Astrocyte of the cerebellum (primary cell): ENCODE measurements at regions not wholly inside any gene's neighbourhood (a gene's known extent, or its start where the extent isn't known, plus 50 kb on each side); places are given as distances from the start of the nearest gene placed in this dataset.

ENCODE experiments used
- DNase-seq: peaks from one replicate; pipeline ENCODE4 v3.0.0-alpha.2; 2011; ENCODE audit warnings: low read depth
- H3K4me3 ChIP-seq: 2 replicates; pipeline ENCODE4 v1.5.1; 2011; ENCODE audit warnings: mild to moderate bottlenecking, low read depth, low read length, moderate library complexity
- CTCF ChIP-seq: IDR thresholded peaks from 2 replicates; pipeline ENCODE4 v1.5.1; 2012; ENCODE audit warnings: low read length, low read depth, moderate library complexity, mild to moderate bottlenecking; ENCODE audit errors: missing control alignments
- in situ Hi-C: cut with HindIII; loops from 2 replicates; pipeline ENCODE4 v1.10.0; 2017; ENCODE audit warnings: low sequenced_read_pairs

DNA sequence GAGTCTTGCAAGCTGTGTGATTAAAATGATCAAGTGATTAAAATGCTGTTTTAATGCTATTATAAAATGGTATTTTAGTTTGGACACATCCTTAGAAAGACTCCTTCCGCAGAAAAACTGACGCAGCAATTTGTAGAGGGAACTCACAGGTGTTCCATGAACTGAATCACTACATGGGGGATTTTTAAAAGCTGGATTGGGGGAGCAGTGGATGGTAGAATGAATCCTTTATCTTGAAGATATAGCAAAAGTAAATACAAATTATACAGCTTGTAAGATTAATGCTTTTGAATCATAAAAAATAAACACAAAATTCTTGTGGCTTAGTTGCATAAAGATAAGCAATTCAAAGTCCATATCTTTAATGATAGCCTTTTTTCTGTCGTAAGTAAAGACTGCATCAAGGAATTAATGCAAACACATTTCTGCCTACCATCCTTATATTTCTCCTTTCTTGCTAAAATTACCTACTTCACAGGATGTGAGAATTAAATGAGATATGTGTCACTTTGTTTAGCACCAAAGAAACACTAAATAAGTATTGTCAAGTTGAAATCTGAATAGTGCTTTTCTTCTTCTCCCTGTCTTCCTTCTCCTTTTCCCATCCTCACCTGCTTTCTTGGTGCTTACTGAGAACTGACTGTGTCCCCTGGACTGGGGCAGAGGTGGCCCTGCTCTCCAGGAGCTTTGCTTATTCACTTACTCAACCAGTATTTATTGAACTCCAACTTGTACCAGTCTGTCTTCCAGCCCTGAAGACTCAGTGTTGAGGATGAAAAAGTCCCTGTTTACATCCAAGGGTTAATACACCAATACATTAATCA lies 61.5 kb upstream of the F3 start:
- in situ Hi-C loops = no loop called here
- no peak overlapping the region for H3K4me3 ChIP-seq
- TF ChIP-seq CTCF = no peak
- no peak for DNase-seq

- H3K4me3 ChIP-seq = no peak overlapping the region
- TF ChIP-seq CTCF = no peak
- in situ Hi-C loops = no loop called here
- DNase-seq = peak; percentile 39
Measured at GRCh38 chr1:94602316-94602715, 60.8 kb upstream of the F3 start.

- H3K4me3 ChIP-seq = no peak overlapping the region
- no peak for DNase-seq
- TF ChIP-seq CTCF = no peak
- in situ Hi-C loops = no loop called here
Measured at GRCh38 chr1:94600556-94600955, 59.0 kb upstream of the F3 start.

- peak; percentile 63 for TF ChIP-seq CTCF
- no peak for DNase-seq
- in situ Hi-C loops = loop anchor here (5.0 kb wide), 1 partner anchor 52 kb away; no protein-coding TSS in a partner anchor
Measured at GRCh38 chr1:94599095-94599813, 57.7 kb upstream of the F3 start.

DNA sequence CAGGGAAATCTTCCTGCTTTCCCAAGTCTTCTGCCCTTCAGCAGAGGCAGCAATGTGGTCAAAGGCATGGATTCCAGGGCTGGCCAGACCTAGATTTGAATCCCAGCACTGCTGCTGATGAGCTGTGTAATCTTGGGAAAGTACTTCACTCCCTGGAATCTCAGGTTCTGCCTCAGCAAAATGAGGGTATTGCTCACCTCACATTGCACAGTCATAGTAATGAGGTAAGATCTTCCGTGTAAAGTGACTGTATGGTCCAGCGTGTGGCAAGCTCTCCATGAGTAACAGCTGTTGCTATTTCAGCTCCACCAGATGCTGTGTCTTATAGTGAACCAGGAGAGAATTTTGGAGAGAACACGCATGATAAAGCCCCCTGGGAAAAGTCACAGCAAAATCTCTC lies 56.1 kb upstream of the F3 start:
- no peak for TF ChIP-seq CTCF
- H3K4me3 ChIP-seq = no peak overlapping the region
- in situ Hi-C loops = loop anchor here (5.0 kb wide), 1 partner anchor 50 kb away; no protein-coding TSS in a partner anchor
- DNase-seq = no peak

More at GRCh38 chr1:94599095-94599813, 57.7 kb upstream of the F3 start:
- H3K4me3 ChIP-seq = no peak overlapping the region

GRCh38 chr1:94596260-94596659 lies 54.7 kb upstream of the F3 start:
- H3K4me3 ChIP-seq = no peak overlapping the region
- no peak for DNase-seq
- in situ Hi-C loops = loop anchor here (5.0 kb wide), 1 partner anchor 49 kb away; no protein-coding TSS in a partner anchor
- no peak for TF ChIP-seq CTCF
